ENCODE measurements at regions not wholly inside any gene's neighbourhood (a gene's known extent, or its start where the extent isn't known, plus 50 kb on each side); places are given as distances from the start of the nearest gene placed in this dataset.

GRCh38 chr13:110004814-110005213 lies 218.4 kb upstream of the IRS2 start:
- H3K14ac ChIP-seq (ENCODE audit: low read length in 2 of 2), result no peak overlapping the region
- H2BK12ac ChIP-seq (ENCODE audit: low read length in 2 of 2), result no peak overlapping the region
- no peaks in the 10 kb centered on the region for H3K36me3 ChIP-seq (ENCODE audit: control insufficient read depth in 1 of 2, insufficient read depth in 2 of 2, low read depth in 1 of 2, low read length in 2 of 2)
- H3K79me1 ChIP-seq (replicated peaks; ENCODE audit: low read length, poor library complexity, severe bottlenecking), result no peaks in the 10 kb centered on the region
- H4K91ac ChIP-seq (ENCODE audit: low read length), result no peak overlapping the region
- H2AFZ ChIP-seq (ENCODE audit: low read depth, low read length), result no peak overlapping the region
- no peak for DNase-seq
- H3K18ac ChIP-seq (ENCODE audit: low read depth in 1 of 2, low read length in 2 of 2), result no peak overlapping the region
- no peak overlapping the region for H3K23ac ChIP-seq (ENCODE audit: low read length in 2 of 2)
- H2AK5ac ChIP-seq (ENCODE audit: low read length, severe bottlenecking), result no peak overlapping the region
- no peak overlapping the region for H3K4ac ChIP-seq (ENCODE audit: low read depth in 1 of 2, low read length in 2 of 2)
- peaks cover 0 to 5% of the 10 kb centered on the region in 2 experiments for H3K27me3 ChIP-seq (ENCODE audit: control insufficient read depth in 1 of 2, insufficient read depth in 1 of 2, low read length in 2 of 2)
- no peak overlapping the region for H3K4me2 ChIP-seq (ENCODE audit: low read length, poor library complexity, severe bottlenecking)
- H3K9me3 ChIP-seq (ENCODE audit: control insufficient read depth, low read length), result no peaks in the 10 kb centered on the region
- H3K4me3 ChIP-seq (ENCODE audit: insufficient read depth in 1 of 2, low read depth in 1 of 2, low read length in 2 of 2), result no peak overlapping the region
- H3K4me1 ChIP-seq (ENCODE audit: control insufficient read depth, insufficient read depth, low read depth, low read length), result peaks cover 17% of the 10 kb centered on the region
- 100% methylated on average over 1 of the region's 2 CpGs for WGBS
- no peak overlapping the region for H4K8ac ChIP-seq (ENCODE audit: low read length)
- H2BK120ac ChIP-seq (ENCODE audit: low read depth, low read length), result no peak overlapping the region
- no peak overlapping the region for H3K9ac ChIP-seq (ENCODE audit: low read length)
- H2BK5ac ChIP-seq (ENCODE audit: low read depth, low read length, poor library complexity, severe bottlenecking), result no peak overlapping the region
- H3K27ac ChIP-seq (ENCODE audit: low read length, poor library complexity, severe bottlenecking), result no peak overlapping the region
- no peak overlapping the region for H2BK15ac ChIP-seq (ENCODE audit: low read depth, poor library complexity, severe bottlenecking)

- H3K4ac ChIP-seq (ENCODE audit: low read depth in 1 of 2, low read length in 2 of 2), result peak overlapping the region in 1 of 2 experiments; percentile 25
- no peak overlapping the region for H3K23ac ChIP-seq (ENCODE audit: low read length in 2 of 2)
- peak overlapping the region; percentile 55 for H2BK15ac ChIP-seq (ENCODE audit: low read depth, poor library complexity, severe bottlenecking)
- peak overlapping the region in 1 of 2 experiments; percentile 46 for H3K18ac ChIP-seq (ENCODE audit: low read depth in 1 of 2, low read length in 2 of 2)
- H2AFZ ChIP-seq (ENCODE audit: low read depth, low read length), result peak overlapping the region; percentile 72
- H4K91ac ChIP-seq (ENCODE audit: low read length), result no peak overlapping the region
- H3K14ac ChIP-seq (ENCODE audit: low read length in 2 of 2), result peak overlapping the region in 1 of 2 experiments; percentile 58
- peak overlapping the region; percentile 53 for H2AK5ac ChIP-seq (ENCODE audit: low read length, severe bottlenecking)
- peak; percentile 47 for DNase-seq
- no peaks in the 10 kb centered on the region for H3K9me3 ChIP-seq (ENCODE audit: control insufficient read depth, low read length)
- no peak overlapping the region for H3K9ac ChIP-seq (ENCODE audit: low read length)
- peak overlapping the region; percentile 42 for H4K8ac ChIP-seq (ENCODE audit: low read length)
- no peak overlapping the region for H3K27ac ChIP-seq (ENCODE audit: low read length, poor library complexity, severe bottlenecking)
- H3K4me3 ChIP-seq (ENCODE audit: insufficient read depth in 1 of 2, low read depth in 1 of 2, low read length in 2 of 2), result no peak overlapping the region
- peak overlapping the region in 1 of 2 experiments; percentile 56 for H2BK12ac ChIP-seq (ENCODE audit: low read length in 2 of 2)
- H3K27me3 ChIP-seq (ENCODE audit: control insufficient read depth in 1 of 2, insufficient read depth in 1 of 2, low read length in 2 of 2), result peaks cover 0 to 12% of the 10 kb centered on the region in 2 experiments
- no peak overlapping the region for H3K4me2 ChIP-seq (ENCODE audit: low read length, poor library complexity, severe bottlenecking)
- H2BK120ac ChIP-seq (ENCODE audit: low read depth, low read length), result no peak overlapping the region
- H3K79me1 ChIP-seq (replicated peaks; ENCODE audit: low read length, poor library complexity, severe bottlenecking), result no peaks in the 10 kb centered on the region
- peaks cover 18% of the 10 kb centered on the region for H3K4me1 ChIP-seq (ENCODE audit: control insufficient read depth, insufficient read depth, low read depth, low read length)
- H2BK5ac ChIP-seq (ENCODE audit: low read depth, low read length, poor library complexity, severe bottlenecking), result no peak overlapping the region
- WGBS, result 46% methylated on average over 6 of the region's 7 CpGs
- H3K36me3 ChIP-seq (ENCODE audit: control insufficient read depth in 1 of 2, insufficient read depth in 2 of 2, low read depth in 1 of 2, low read length in 2 of 2), result no peaks in the 10 kb centered on the region
Observed at GRCh38 chr13:110001670-110002275, 215.4 kb upstream of the IRS2 start.

- Histone ChIP-seq H3K27ac (ENCODE audit: low read length, poor library complexity, severe bottlenecking) (no peak overlapping the region), H2AFZ (ENCODE audit: low read depth, low read length) (no peak overlapping the region), H3K4ac (ENCODE audit: low read depth in 1 of 2, low read length in 2 of 2) (peak overlapping the region in 1 of 2 experiments; percentile 17), H3K23ac (ENCODE audit: low read length in 2 of 2) (no peak overlapping the region), H3K14ac (ENCODE audit: low read length in 2 of 2) (no peak overlapping the region), H2BK120ac (ENCODE audit: low read depth, low read length) (no peak overlapping the region), H3K79me1 (replicated peaks; ENCODE audit: low read length, poor library complexity, severe bottlenecking) (no peaks in the 10 kb centered on the region), H2AK5ac (ENCODE audit: low read length, severe bottlenecking) (peak overlapping the region; percentile 55), H3K9me3 (ENCODE audit: control insufficient read depth, low read length) (no peaks in the 10 kb centered on the region), H3K4me3 (ENCODE audit: insufficient read depth in 1 of 2, low read depth in 1 of 2, low read length in 2 of 2) (no peak overlapping the region), H2BK12ac (ENCODE audit: low read length in 2 of 2) (no peak overlapping the region), H3K27me3 (ENCODE audit: control insufficient read depth in 1 of 2, insufficient read depth in 1 of 2, low read length in 2 of 2) (peaks cover 0 to 15% of the 10 kb centered on the region in 2 experiments), H2BK5ac (ENCODE audit: low read depth, low read length, poor library complexity, severe bottlenecking) (no peak overlapping the region), H2BK15ac (ENCODE audit: low read depth, poor library complexity, severe bottlenecking) (no peak overlapping the region), H3K4me1 (ENCODE audit: control insufficient read depth, insufficient read depth, low read depth, low read length) (peaks cover 18% of the 10 kb centered on the region), H4K8ac (ENCODE audit: low read length) (no peak overlapping the region), H3K4me2 (ENCODE audit: low read length, poor library complexity, severe bottlenecking) (no peak overlapping the region), H3K18ac (ENCODE audit: low read depth in 1 of 2, low read length in 2 of 2) (no peak overlapping the region), H3K36me3 (ENCODE audit: control insufficient read depth in 1 of 2, insufficient read depth in 2 of 2, low read depth in 1 of 2, low read length in 2 of 2) (no peaks in the 10 kb centered on the region), H3K9ac (ENCODE audit: low read length) (no peak overlapping the region), H4K91ac (ENCODE audit: low read length) (no peak overlapping the region)
- DNase-seq, result no peak
- 92% methylated on average over 12 of the region's 12 CpGs for WGBS
Observed at GRCh38 chr13:110000534-110001345, 214.4 kb upstream of the IRS2 start.

All from mesenchymal stem cell (in vitro differentiated cells and primary cell).